A673 (cell line): ENCODE measurements at regions not wholly inside any gene's neighbourhood (a gene's known extent, or its start where the extent isn't known, plus 50 kb on each side); places are given as distances from the start of the nearest gene placed in this dataset.

Source experiments
- BruUV-seq: library from RNA; stranded (reverse); fragments of 400-500 nt; replicated peaks from 2 replicates; lab custom pipeline; 2021; lab: Mats Ljungman, UMichigan
- CTCF ChIA-PET: fragments of 300-600 bp; sonication (Branson Sonifier 250); formaldehyde crosslinking; loops from one replicate; lab custom pipeline; 2022; ENCODE audit warnings: antibody characterized with exemption; lab: Charles Lee
- POLR2A ChIA-PET: fragments of 300-600 bp; sonication (Branson Sonifier 250); formaldehyde crosslinking; loops from one replicate; lab custom pipeline; 2022; ENCODE audit warnings: antibody characterized with exemption; ENCODE audit not compliant: low non-redundant PET; lab: Charles Lee
- DNase-seq: peaks from one replicate; pipeline ENCODE4 v3.0.0-alpha.2; 2015; ENCODE audit warnings: low spot score
- H3K27ac ChIP-seq: fragments of 200-600 bp; sonication (generic); 2 replicates; pipeline ENCODE4 v1.5.1; 2016; ENCODE audit warnings: mixed run types, low read depth, mild to moderate bottlenecking, mixed read lengths, antibody characterized with exemption, low read length; ENCODE audit not compliant: poor library complexity, severe bottlenecking
- H3K27me3 ChIP-seq: fragments of 200-600 bp; sonication (generic); replicated peaks from 2 replicates; pipeline ENCODE4 v1.6.1; 2017; ENCODE audit warnings: mixed run types, low read depth, mild to moderate bottlenecking, mixed read lengths, antibody characterized with exemption, low read length; ENCODE audit not compliant: insufficient read depth, poor library complexity
- H3K36me3 ChIP-seq: fragments of 200-600 bp; sonication (generic); 2 replicates; pipeline ENCODE4 v1.6.1; 2016; ENCODE audit warnings: mixed run types, mild to moderate bottlenecking, mixed read lengths, antibody characterized with exemption, low read length; ENCODE audit not compliant: insufficient read depth, poor library complexity, severe bottlenecking
- H3K4me1 ChIP-seq: fragments of 200-600 bp; sonication (generic); 2 replicates; pipeline ENCODE4 v1.6.1; 2017; ENCODE audit warnings: mixed run types, mild to moderate bottlenecking, mixed read lengths, antibody characterized with exemption, low read length; ENCODE audit not compliant: insufficient read depth, poor library complexity, severe bottlenecking
- H3K4me3 ChIP-seq: fragments of 200-600 bp; sonication (generic); 2 replicates; pipeline ENCODE4 v1.5.1; 2016; ENCODE audit warnings: low read depth, mixed run types, mild to moderate bottlenecking, mixed read lengths, low read length; ENCODE audit not compliant: poor library complexity, severe bottlenecking
- H3K9me3 ChIP-seq: fragments of 200-600 bp; sonication (generic); 2 replicates; pipeline ENCODE4 v1.6.1; 2016; ENCODE audit warnings: mixed run types, low read depth, mild to moderate bottlenecking, mixed read lengths, antibody characterized with exemption, low read length; ENCODE audit not compliant: poor library complexity, severe bottlenecking
- CTCF ChIP-seq: fragments of 300-800, 200-600 bp; sonication (generic); conservative IDR thresholded peaks from 2 replicates; pipeline ENCODE4 v1.5.1; 2017; ENCODE audit warnings: low read depth, mild to moderate bottlenecking, antibody characterized with exemption, low read length, moderate library complexity, mixed read lengths
- EZH2 ChIP-seq: fragments of 200-600 bp; sonication (generic); IDR thresholded peaks from 2 replicates; pipeline ENCODE4 v1.6.1; 2017; ENCODE audit warnings: borderline replicate concordance, low read depth, mild to moderate bottlenecking, mixed read lengths, antibody characterized with exemption, low read length; ENCODE audit not compliant: poor library complexity, severe bottlenecking
- intact Hi-C: fragments of 100-400 bp; cut with micrococcal nuclease; formaldehyde crosslinking; loops from one replicate; pipeline ENCODE4 v1.10.0; 2022; ENCODE audit not compliant: unreplicated experiment

GRCh38 chr4:108355186-108355901, 186.6 kb upstream of the LEF1 start:
- Histone ChIP-seq H3K27ac (no peak overlapping the region), H3K36me3 (no peaks in the 10 kb centered on the region), H3K9me3 (no peaks in the 10 kb centered on the region), H3K4me1 (no peaks in the 10 kb centered on the region), H3K27me3 (no peaks in the 10 kb centered on the region), H3K4me3 (no peak overlapping the region)
- intact Hi-C loops = no loop called here
- CTCF ChIA-PET = no interaction called here
- TF ChIP-seq CTCF (no peak), EZH2 (no peak)
- POLR2A ChIA-PET = no interaction called here
- no TSS peak for BruUV-seq
- no peak for DNase-seq

GRCh38 chr4:108352664-108353308, 184.1 kb upstream of the LEF1 start:
- Histone ChIP-seq H3K27ac (no peak overlapping the region), H3K4me3 (no peak overlapping the region), H3K27me3 (no peaks in the 10 kb centered on the region), H3K4me1 (no peaks in the 10 kb centered on the region), H3K36me3 (no peaks in the 10 kb centered on the region), H3K9me3 (no peaks in the 10 kb centered on the region)
- BruUV-seq = no TSS peak
- POLR2A ChIA-PET = no interaction called here
- CTCF ChIA-PET = no interaction called here
- DNase-seq = no peak
- TF ChIP-seq EZH2 (no peak), CTCF (no peak)
- intact Hi-C loops = no loop called here

- Histone ChIP-seq H3K27me3 (no peaks in the 10 kb centered on the region), H3K9me3 (no peaks in the 10 kb centered on the region), H3K27ac (no peak overlapping the region), H3K4me3 (no peak overlapping the region), H3K4me1 (no peaks in the 10 kb centered on the region), H3K36me3 (no peaks in the 10 kb centered on the region)
- ChIA-PET POLR2A (no interaction called here), CTCF (no interaction called here)
- TF ChIP-seq CTCF = no peak
- DNase-seq = no peak
- intact Hi-C loops = no loop called here
- BruUV-seq = no TSS peak
Measured at GRCh38 chr4:108351791-108352190, 183.1 kb upstream of the LEF1 start.
